GM18907 (cell line): ENCODE measurements at regions not wholly inside any gene's neighbourhood (a gene's known extent, or its start where the extent isn't known, plus 50 kb on each side); places are given as distances from the start of the nearest gene placed in this dataset.

Source experiments
- ATAC-seq: cut with Tn5 transposase; IDR thresholded peaks from one replicate; pipeline ENCODE4 v1.9.1; 2021; ENCODE audit warnings: mild to moderate bottlenecking, moderate library complexity; ENCODE audit not compliant: unreplicated experiment

- no peak for ATAC-seq
These were observed 62.4 kb upstream of the PCSK6 start for GRCh38 chr15:101551696-101552591.

- ATAC-seq: no peak
These were observed 60.6 kb upstream of the PCSK6 start for GRCh38 chr15:101550124-101550523.

- ATAC-seq: no peak
These were observed 60.1 kb upstream of the PCSK6 start for GRCh38 chr15:101549647-101550046.

GRCh38 chr15:101547737-101548136, 58.2 kb upstream of the PCSK6 start:
- no peak for ATAC-seq

GRCh38 chr15:101545548-101546505, 56.3 kb upstream of the PCSK6 start:
- no peak for ATAC-seq

- no peak for ATAC-seq
These were observed 55.1 kb upstream of the PCSK6 start for GRCh38 chr15:101544613-101544945.

- ATAC-seq: no peak
These were observed 54.6 kb upstream of the PCSK6 start for GRCh38 chr15:101543926-101544612.

GRCh38 chr15:101543431-101543830, 53.9 kb upstream of the PCSK6 start:
- ATAC-seq: no peak

- ATAC-seq: no peak
These were observed 53.5 kb upstream of the PCSK6 start for GRCh38 chr15:101543026-101543390.

- no peak for ATAC-seq
These were observed 53.0 kb upstream of the PCSK6 start for GRCh38 chr15:101542306-101543025.

- ATAC-seq: no peak
These were observed 52.2 kb upstream of the PCSK6 start for GRCh38 chr15:101541501-101542292.

GRCh38 chr15:101540480-101541239, 51.2 kb upstream of the PCSK6 start:
- ATAC-seq: no peak

GRCh38 chr15:101539930-101540329, 50.4 kb upstream of the PCSK6 start:
- no peak for ATAC-seq

GRCh38 chr15:101539492-101539891, 50.0 kb upstream of the PCSK6 start:
- ATAC-seq: no peak
